ENCODE measurements at regions not wholly inside any gene's neighbourhood (a gene's known extent, or its start where the extent isn't known, plus 50 kb on each side); places are given as distances from the start of the nearest gene placed in this dataset.

DNA sequence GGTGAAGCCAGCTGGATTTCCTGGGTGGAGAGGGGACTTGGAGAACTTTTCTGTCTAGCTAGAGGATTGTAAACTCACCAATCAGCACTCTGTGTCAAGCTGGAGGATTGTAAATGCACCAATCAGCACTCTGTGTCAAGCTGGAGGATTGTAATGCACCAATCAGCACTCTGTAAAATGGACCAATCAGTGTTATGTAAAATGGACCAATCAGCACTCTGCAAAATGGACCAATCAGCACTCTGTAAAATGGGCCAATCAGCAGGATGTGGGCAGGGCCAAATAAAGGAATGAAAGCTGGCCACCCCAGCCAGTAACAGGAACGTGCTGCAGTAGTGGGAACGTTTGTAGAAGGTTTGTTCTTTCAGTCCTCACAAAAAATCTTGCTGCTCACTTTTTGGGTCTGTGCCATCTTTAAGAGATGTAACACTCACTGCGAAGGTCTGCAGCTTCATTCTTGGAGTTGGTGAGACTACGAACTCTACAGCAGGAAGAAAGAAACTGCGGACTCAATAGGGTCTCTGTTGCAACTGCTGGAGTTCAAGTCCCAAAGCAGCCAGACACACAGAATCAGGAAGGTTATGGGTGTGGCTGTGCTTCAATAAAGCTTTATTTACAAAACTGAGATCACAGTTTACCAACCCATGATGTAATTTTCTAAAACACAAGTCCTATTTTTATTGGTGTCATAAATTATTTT lies 145.7 kb upstream of the ERCC6L2 start (continued):
- TF ChIP-seq, protein P1, sequence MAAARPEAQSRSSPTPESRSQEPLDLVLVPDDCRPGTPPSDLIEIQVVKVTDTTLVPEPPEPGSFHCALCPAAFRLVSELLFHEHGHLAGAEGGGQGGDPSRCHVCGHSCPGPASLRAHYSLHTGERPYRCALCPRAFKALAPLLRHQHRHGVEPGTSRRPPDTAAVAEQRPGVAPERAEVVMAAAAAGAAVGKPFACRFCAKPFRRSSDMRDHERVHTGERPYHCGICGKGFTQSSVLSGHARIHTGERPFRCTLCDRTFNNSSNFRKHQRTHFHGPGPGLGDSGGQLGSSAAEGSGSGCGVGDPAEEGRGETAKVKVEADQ (CRISPR knock-in tag; IDR thresholded peaks at IDR 0.05; ENCODE audit: borderline replicate concordance): no peak
- TF ChIP-seq MAFK (conservative IDR thresholded peaks at IDR 0.05 in 1 of 2, IDR thresholded peaks at IDR 0.05 in 1 of 2; ENCODE audit: low read length in 2 of 2) (peak in 1 of 2 experiments; percentile 15; a peak in 1 of 4 replicates), DNMT3B (CRISPR knock-in tag; conservative IDR thresholded peaks at IDR 0.05) (no peak)

GRCh38 chr9:95729046-95729445 lies 146.4 kb upstream of the ERCC6L2 start:
- Histone ChIP-seq H3K9ac (ENCODE audit: insufficient read depth, low read depth, low read length) (no peak overlapping the region), H3K9me3 (ENCODE audit: low read length) (no peaks in the 10 kb centered on the region), H3K4me1 (ENCODE audit: insufficient read depth, low read length) (peaks cover 71% of the 10 kb centered on the region), H4K20me1 (ENCODE audit: insufficient read depth, low read length) (no peaks in the 10 kb centered on the region), H3K27ac (ENCODE audit: extremely low read length, insufficient read depth, low read length) (no peak overlapping the region), H3K4me2 (ENCODE audit: low read depth, low read length) (no peak overlapping the region), H3K4me3 (replicated peaks in 1 of 3; ENCODE audit: insufficient read depth in 1 of 3, low read depth in 2 of 3, low read length in 3 of 3) (no peak overlapping the region), H2AFZ (ENCODE audit: low read length) (no peak overlapping the region), H3K27me3 (ENCODE audit: control insufficient read depth in 1 of 2, insufficient read depth in 2 of 2, low read length in 2 of 2) (no peaks in the 10 kb centered on the region), H3K36me3 (replicated peaks in 1 of 2; ENCODE audit: control insufficient read depth in 1 of 2, insufficient read depth in 2 of 2, low read length in 2 of 2) (no peaks in the 10 kb centered on the region), H3K79me2 (ENCODE audit: insufficient read depth, low read length) (no peaks in the 10 kb centered on the region)
- BruUV-seq (replicated peaks): no TSS peak
- POLR2A ChIA-PET: no interaction called here
- 99% methylated on average over 12 of the region's 34 CpGs for WGBS (ENCODE audit: low lambda C conversion rate)
- CTCF ChIA-PET (ENCODE audit: low intra/inter-chr PET ratio, low total read pairs): no interaction called here
- intact Hi-C loops (cut with micrococcal nuclease; ENCODE audit: unreplicated experiment) (loop anchor here (10.0 kb wide), 1 partner anchor 214 kb away; the partner anchor contains the start of gene PTCH1), in situ Hi-C loops (cut with HindIII; ENCODE audit: extremely low pct_ligation_motif_present, low pct_unique_long_range_greater_than_20kb) (no loop called here)
- DNase-seq (ENCODE audit: low spot score) (no peak), ATAC-seq (no peak), FAIRE-seq (no peak)
- TF ChIP-seq RXRB (CRISPR knock-in tag; IDR thresholded peaks at IDR 0.05; ENCODE audit: borderline replicate concordance): no peak
- no peak for TF ChIP-seq LRRFIP1 (CRISPR knock-in tag; conservative IDR thresholded peaks at IDR 0.05)

Measured in HepG2 (cell line).